ENCODE measurements at regions not wholly inside any gene's neighbourhood (a gene's known extent, or its start where the extent isn't known, plus 50 kb on each side); places are given as distances from the start of the nearest gene placed in this dataset.

DNA sequence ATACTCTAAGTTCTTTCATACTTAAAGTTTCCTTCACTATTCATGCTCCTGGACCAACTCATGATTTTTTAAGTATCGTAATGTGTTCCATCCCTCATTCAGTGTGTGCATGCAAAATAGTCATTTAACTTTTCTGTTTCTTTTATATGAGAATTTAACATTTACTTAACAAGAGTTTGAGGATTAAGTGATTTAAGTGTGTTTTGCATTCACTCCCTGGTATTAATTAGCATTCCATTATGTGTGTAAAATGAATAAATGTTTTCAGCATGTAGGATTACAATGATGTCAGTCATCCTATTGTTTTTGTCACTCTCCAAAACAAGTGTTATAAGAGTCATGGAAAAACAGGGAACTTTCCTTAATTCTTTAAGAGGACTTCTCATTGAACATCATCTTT is 457.7 kb downstream of the IPMK start:
- TF ChIP-seq FOXP2 (optimal IDR thresholded peaks at IDR 0.05; ENCODE audit: borderline replicate concordance, extremely low read depth, extremely low read length, insufficient read depth) (no peak), SIN3A (IDR thresholded peaks at IDR 0.05; ENCODE audit: borderline replicate concordance, insufficient read depth, low read length) (no peak), TAF1 (IDR thresholded peaks at IDR 0.05; ENCODE audit: borderline replicate concordance, insufficient read depth, low read length) (no peak), POLR2AphosphoS5 (IDR thresholded peaks at IDR 0.05; ENCODE audit: low read depth, low read length) (no peak)
- TF ChIP-seq, protein P1, sequence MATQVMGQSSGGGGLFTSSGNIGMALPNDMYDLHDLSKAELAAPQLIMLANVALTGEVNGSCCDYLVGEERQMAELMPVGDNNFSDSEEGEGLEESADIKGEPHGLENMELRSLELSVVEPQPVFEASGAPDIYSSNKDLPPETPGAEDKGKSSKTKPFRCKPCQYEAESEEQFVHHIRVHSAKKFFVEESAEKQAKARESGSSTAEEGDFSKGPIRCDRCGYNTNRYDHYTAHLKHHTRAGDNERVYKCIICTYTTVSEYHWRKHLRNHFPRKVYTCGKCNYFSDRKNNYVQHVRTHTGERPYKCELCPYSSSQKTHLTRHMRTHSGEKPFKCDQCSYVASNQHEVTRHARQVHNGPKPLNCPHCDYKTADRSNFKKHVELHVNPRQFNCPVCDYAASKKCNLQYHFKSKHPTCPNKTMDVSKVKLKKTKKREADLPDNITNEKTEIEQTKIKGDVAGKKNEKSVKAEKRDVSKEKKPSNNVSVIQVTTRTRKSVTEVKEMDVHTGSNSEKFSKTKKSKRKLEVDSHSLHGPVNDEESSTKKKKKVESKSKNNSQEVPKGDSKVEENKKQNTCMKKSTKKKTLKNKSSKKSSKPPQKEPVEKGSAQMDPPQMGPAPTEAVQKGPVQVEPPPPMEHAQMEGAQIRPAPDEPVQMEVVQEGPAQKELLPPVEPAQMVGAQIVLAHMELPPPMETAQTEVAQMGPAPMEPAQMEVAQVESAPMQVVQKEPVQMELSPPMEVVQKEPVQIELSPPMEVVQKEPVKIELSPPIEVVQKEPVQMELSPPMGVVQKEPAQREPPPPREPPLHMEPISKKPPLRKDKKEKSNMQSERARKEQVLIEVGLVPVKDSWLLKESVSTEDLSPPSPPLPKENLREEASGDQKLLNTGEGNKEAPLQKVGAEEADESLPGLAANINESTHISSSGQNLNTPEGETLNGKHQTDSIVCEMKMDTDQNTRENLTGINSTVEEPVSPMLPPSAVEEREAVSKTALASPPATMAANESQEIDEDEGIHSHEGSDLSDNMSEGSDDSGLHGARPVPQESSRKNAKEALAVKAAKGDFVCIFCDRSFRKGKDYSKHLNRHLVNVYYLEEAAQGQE (IDR thresholded peaks at IDR 0.05; ENCODE audit: insufficient read depth in 1 of 2, low read depth in 2 of 2, low read length in 2 of 2) = no peak

DNA sequence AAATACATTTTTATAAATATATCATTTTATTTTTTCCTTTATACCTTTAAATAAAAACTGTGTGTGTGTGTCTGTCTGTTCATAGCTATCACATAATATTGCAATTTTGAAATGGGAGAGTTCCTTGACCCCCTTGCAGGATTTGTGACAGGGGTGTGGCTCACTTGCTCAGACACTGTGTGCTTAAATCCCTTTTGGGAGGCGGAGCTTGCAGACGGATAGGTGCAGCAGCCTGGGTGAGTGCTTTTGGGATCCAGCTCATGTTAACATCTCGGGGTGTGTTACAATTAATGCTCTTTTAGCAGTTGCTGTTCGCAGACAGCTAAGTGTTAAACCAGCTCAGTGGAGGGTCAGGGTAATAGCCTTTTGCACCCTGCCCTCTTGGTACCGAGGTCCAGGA is 459.8 kb downstream of the IPMK start:
- TF ChIP-seq, protein P1 (IDR thresholded peaks at IDR 0.05; ENCODE audit: insufficient read depth in 1 of 2, low read depth in 2 of 2, low read length in 2 of 2) = no peak
- TF ChIP-seq POLR2AphosphoS5 (IDR thresholded peaks at IDR 0.05; ENCODE audit: low read depth, low read length) (no peak), SIN3A (IDR thresholded peaks at IDR 0.05; ENCODE audit: borderline replicate concordance, insufficient read depth, low read length) (no peak), FOXP2 (optimal IDR thresholded peaks at IDR 0.05; ENCODE audit: borderline replicate concordance, extremely low read depth, extremely low read length, insufficient read depth) (no peak), TAF1 (IDR thresholded peaks at IDR 0.05; ENCODE audit: borderline replicate concordance, insufficient read depth, low read length) (no peak)

DNA sequence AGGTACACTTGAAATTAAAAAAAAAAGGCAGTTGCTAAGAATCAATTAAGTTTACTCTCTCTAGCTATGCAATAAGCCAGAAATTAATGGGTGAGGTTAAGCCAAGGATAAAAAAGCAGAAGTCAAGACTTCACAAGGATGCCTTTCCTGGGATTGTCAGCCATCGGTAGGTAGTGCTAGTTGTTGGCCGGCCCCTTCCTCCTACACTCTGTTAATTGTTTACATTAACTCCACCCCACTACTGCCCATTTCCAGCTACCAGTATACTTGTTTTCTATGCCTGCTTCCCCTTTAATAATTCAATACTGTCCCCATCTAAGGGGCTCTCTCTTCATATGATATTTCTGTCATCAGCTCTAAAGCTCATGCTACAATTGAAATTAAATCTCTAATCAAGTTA is 461.0 kb downstream of the IPMK start:
- TF ChIP-seq POLR2AphosphoS5 (IDR thresholded peaks at IDR 0.05; ENCODE audit: low read depth, low read length) (no peak), SIN3A (IDR thresholded peaks at IDR 0.05; ENCODE audit: borderline replicate concordance, insufficient read depth, low read length) (no peak), FOXP2 (optimal IDR thresholded peaks at IDR 0.05; ENCODE audit: borderline replicate concordance, extremely low read depth, extremely low read length, insufficient read depth) (no peak), TAF1 (IDR thresholded peaks at IDR 0.05; ENCODE audit: borderline replicate concordance, insufficient read depth, low read length) (no peak)
- TF ChIP-seq, protein P1 (IDR thresholded peaks at IDR 0.05; ENCODE audit: insufficient read depth in 1 of 2, low read depth in 2 of 2, low read length in 2 of 2) = no peak

DNA sequence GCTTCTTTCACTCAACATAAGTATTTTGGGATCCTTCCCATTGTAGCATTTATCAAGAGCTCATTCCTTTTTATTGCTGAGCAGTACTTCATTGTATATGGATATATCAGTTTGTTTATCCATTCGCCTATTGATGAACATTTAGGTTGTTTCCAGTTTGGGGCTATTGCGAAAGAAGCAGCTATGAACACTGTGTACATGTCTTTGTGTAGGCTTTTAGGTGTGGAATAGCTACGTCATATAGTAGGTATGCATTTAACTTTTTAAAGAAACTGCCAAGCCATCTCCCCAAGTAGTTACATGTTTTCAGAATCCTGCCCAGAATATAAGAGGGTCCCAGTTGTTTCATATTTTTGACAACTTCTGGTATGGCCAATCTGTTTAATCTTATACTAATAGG is 468.1 kb downstream of the IPMK start:
- TF ChIP-seq, protein P1 (IDR thresholded peaks at IDR 0.05; ENCODE audit: insufficient read depth in 1 of 2, low read depth in 2 of 2, low read length in 2 of 2) = no peak

DNA sequence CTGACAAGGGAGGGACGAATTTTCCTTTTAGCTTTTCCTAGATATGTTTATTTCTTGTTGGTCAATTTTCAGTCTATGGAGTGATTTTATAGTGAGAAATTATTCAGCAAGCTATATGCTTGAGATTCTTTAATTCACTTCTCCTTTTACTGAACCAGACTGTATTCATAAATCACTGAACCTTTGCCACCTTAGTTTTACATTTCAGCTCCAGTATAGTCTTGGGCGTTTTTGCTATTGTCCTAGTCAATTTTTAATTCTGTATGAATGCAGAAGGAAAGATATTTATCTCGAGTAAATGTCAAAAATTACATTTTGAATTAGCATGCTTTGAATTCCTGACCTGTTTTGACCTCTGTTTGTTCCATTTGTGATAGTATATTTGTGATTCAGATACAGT is 468.9 kb downstream of the IPMK start:
- TF ChIP-seq POLR2AphosphoS5 (IDR thresholded peaks at IDR 0.05; ENCODE audit: low read depth, low read length) (no peak), TAF1 (IDR thresholded peaks at IDR 0.05; ENCODE audit: borderline replicate concordance, insufficient read depth, low read length) (no peak), FOXP2 (optimal IDR thresholded peaks at IDR 0.05; ENCODE audit: borderline replicate concordance, extremely low read depth, extremely low read length, insufficient read depth) (no peak), SIN3A (IDR thresholded peaks at IDR 0.05; ENCODE audit: borderline replicate concordance, insufficient read depth, low read length) (no peak)
- TF ChIP-seq, protein P1 (IDR thresholded peaks at IDR 0.05; ENCODE audit: insufficient read depth in 1 of 2, low read depth in 2 of 2, low read length in 2 of 2) = no peak

Measured in PFSK-1 (cell line).